HG03103 (cell line): ENCODE measurements at regions not wholly inside any gene's neighbourhood (a gene's known extent, or its start where the extent isn't known, plus 50 kb on each side); places are given as distances from the start of the nearest gene placed in this dataset.

ENCODE experiments used
- ATAC-seq: cut with Tn5 transposase; IDR thresholded peaks from one replicate; pipeline ENCODE4 v1.9.1; 2021; ENCODE audit warnings: low read depth; ENCODE audit not compliant: unreplicated experiment

DNA sequence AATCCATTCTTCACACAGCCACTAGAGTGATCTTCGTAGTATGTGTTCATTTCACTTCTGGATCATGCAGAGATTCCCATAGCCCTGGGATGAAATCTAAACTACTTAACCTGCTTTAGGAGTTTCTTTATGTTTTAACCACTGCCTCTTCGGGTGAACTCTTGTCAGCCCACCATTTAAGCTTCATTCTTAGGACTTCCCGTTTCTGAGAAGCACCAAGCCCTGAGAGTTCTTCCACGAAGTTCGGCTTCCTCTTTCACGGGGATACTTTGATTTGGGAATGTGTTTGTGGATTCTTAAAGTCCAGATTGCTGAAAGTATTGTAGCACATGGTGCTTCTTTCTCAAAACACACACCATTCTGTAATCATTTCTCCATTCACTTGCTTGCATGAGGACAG is 205.0 kb downstream of the UBE2E3 start:
- ATAC-seq = no peak

DNA sequence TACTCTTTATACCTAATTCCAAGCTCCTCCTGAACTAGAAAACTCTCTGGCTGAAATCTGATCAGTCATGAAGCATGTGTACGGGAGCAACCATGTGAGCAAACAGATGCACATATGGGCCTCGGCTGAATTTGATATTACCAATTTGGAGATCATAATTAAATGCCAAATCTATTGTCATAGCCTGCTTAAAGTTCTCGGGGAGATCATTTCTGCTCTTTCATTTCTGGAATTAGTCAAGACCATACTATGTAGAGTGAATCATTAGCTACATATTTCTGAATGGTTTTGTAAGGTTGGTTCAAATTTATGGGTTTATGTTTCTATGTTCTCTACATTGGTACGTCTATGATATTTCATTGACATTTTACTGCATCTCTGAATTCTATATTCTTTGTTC is 205.5 kb downstream of the UBE2E3 start:
- no peak for ATAC-seq

DNA sequence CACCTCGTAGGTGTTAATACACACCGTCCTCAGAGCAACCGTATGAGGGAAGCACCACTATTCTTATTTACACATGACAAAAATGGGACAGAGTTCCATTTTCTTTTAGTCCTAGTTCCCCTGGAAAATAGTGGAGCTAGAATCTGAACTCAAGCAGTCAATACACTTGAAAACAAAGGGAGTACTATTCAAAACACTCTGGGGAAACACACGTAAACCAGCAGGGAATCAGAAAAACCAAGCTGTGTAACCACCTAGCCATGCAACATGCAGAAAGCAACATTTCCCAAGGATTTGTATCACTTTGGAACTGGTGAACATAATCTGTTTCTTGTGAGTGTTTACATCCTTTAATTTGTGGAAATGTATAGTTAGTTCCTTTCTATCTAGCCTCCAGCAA is 208.2 kb downstream of the UBE2E3 start:
- ATAC-seq = no peak

DNA sequence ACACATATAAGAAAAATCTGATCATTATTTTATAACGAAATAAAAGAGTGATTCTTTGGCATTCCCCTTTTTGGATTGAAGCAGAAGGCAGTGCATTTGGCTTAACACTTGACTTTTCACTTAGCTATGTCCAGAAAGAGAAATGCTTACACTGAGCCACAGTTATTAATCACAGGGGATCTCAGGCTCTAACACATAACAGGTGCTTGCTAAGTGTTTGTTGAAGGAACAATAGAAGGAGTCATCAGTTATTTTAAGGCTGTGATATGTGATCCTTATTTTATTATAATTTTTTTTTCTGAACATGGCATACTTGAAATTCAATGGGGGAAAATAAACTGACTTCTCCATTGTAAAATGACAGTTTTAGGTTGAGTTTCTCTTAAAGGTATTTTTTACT is 209.5 kb downstream of the UBE2E3 start:
- no peak for ATAC-seq

DNA sequence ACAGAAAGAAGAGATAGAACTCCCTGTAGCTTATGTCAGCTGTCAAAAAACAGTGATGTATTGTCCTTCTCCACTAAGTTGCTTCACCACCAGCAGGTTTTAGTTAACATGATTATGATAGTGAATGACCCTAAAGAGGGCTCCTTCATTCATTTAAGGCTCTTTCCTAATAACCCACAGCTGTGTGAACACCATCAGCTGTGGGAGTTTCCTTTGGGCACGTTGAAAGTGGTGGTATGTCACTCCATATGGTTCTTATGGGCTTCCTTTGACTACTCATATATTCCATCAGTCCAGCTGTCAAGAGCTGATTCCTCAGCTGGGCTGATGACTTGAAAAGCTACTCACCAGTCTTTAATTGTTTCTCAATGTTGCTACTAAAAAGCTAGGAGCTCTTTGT is 210.3 kb downstream of the UBE2E3 start:
- no peak for ATAC-seq

DNA sequence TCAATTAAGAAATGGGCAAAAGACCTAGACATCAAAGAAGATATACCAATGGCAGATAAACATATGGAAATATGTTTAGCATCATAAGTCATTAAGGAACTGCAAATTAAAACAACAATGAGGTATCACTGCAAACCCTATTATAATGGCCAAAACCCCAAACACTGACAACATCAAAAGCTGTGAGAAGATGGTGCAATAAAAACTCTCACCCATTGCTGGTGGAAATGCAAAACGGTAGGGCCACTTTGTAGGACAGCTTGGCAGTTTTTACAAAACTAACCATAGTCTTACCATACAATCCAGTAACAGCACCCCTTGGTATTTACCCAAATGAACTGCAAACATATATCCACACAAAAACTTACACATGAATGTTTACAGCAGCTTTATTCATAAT is 213.1 kb downstream of the UBE2E3 start:
- no peak for ATAC-seq

DNA sequence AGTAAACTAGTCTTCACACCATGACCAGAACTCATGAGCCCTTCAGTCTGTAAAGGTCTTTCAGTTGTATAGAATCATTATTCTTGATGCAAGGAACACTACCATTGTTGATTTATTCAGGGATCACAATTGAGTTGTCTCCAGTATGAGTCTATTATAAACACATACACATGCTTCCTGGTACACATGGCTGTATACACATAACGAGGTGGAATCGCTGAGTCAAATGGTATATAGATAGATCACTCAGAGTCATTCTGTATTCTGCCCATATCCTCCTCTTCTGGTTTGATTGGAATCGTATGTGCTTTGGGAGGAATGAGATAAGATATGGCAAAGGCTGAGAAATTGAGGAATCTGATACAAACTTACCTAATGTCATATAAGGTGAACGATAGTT is 216.0 kb downstream of the UBE2E3 start:
- ATAC-seq = no peak

DNA sequence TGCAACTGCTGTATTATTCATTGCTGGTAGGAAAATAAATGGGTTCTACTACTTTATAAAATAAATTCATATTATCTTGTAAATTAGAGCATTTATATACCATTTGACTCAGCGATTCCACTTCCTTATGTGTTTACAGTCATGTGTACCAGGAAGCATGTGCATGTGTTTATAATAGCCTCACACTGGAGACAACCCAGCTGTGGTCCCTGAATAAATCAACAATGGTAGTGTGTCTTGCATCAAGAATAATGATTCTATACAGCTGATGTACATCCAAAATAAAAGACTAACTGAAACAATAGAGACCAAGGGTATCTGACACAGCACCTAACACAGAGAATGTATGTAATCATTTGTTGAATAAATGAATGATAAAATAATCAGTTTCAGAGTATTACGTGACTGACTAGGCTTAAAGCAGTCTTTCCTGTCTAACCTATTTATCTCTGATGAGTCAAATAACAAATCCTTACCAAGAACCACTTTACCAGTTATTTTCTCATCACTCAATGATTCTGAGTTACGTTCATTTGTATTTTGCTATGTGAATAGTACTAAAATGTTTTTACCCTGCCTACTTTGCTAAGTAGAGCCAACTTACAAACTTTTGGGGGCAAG is 216.8 kb downstream of the UBE2E3 start:
- no peak for ATAC-seq

DNA sequence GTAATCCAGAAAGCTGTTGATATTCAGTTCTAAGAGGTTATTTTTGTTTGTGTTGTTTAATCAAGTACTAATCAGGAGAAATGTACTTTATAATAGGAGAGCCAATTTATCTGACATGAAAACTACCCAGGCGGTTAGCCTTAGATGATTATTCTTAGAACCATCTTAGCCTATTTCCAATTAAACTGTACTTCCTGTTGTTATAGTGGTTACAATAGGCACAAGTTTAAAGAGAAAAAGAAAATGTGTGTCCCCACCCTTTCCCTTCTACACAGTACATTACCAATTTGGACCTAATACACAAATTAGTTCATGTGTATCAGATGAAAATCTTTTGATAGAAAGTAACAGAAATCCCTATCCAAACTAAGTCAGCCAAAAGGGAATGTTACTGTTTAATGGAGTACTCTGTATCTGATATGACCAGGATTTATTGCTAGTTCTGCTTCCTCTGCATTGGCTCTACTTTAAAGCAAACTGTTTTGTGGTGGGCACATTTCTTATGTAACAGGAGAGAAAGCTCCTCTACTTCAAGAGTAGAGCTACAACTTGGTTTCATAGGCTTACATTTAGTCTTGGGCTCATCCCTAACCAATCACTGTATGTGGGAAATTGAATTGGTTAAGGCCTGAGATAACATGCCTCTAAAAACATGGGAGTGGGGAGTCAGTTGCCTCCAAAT is 217.9 kb downstream of the UBE2E3 start:
- no peak for ATAC-seq

DNA sequence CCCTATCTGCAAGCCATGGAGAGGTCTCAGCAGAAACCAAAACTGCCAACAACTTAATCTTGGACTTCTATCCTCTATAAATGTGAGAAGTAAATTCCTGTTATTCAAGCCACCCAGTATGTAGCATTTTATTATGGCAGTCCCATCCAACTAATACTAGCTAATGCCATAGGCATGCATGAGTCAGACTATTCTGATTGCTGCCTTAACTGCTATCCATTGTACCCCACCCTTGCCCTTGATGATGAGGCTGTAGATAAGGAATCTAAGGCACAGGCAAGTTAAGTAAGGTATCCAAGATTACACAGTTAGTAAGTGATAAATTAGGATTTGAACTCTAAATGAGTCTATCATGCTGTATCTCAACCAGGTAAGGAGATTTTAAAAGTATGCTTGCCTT is 223.0 kb downstream of the UBE2E3 start:
- no peak for ATAC-seq

DNA sequence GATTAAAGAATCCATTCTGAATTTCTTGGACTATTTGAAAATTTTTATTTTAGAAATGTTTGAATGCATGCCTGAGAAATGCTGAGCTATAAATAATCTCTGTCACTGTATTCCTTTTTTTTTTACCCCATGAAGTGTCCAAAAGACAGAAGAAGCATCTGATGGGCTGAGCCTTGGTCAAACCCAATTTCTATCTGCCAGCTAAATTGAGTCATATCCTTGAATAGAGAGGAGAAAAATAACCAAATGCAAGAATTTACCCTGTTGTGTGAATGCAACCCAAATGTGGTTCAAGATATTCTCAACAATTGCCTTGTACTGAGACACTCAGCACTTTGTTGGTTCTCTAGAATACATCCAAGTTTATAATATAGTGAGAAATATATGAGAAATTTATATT is 223.5 kb downstream of the UBE2E3 start:
- no peak for ATAC-seq

DNA sequence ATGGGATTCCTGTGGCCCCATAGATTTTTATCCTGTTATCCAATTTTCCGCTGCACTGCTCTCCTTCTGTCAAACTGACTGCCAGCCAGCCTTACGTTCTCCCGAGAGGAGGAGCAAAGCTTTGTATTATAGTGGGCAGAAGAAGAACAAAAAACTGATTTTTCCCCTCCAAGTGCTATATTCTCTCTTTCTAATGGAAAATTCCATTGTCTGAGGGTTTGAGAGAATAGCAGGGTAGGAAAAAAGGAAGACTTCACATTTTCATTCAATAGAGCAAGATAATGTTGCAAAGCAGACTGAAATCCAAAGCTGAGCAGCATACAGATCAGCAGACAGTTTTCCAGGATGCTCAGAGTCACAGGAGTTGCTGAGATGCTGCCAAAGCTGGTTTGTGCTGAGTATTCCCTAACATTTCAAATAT is 238.0 kb downstream of the UBE2E3 start:
- ATAC-seq = no peak

DNA sequence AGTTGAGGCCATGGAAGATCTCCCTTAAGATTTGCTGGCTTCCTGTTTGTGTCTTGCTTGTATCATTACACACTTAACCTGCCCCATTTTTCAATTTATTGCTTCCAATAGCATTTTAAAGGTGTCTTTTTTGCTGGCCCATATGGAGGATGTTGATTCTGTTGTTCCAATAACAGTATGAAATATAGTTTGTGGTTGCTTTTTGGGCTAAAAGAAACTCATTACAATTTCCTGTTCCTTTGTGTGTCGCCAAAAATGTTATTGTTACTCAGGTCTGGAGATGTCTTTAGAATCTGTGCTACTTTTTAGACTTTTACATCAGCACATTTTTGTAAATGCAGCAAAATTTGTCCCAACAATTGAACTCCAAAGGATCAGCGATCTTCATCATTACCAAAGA is 234.0 kb upstream of the ITGA4 start:
- no peak for ATAC-seq

DNA sequence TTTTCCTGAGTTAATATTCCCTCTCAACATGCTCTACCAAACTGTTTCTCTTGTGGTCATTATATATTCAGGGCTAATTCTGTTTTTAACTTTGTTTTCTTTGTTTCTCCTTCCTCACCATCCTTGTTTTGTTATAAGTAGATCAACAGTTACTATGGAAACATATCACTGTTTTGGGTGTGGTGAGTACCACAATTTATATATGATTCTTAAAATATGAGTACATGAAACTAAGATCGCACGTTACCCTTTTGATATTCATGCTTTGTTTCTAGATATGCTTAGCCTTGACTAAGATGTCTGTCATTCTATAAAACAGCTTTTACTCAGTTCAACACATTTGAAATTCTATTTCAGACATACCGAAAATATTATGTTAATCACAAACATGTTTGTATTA is 232.3 kb upstream of the ITGA4 start:
- ATAC-seq = no peak

DNA sequence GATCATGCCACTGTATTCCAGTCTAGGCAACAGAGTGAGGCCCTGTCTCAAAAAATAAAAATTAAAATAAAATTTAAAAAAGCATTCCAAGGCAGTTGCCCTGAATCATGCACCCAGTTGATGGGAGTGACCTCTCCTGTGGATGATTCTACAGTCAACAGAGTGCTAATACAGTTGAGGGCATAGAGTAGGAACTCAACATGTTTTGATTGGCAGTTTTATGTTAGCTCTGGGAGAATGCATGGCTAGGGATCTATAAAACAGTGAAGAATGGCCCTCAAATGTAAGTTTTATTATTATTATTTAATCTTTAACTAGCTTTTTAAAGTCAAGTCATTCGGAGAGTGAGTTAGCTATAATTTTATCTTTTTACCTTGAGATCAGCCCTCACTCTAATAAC is 228.5 kb upstream of the ITGA4 start:
- ATAC-seq = no peak

DNA sequence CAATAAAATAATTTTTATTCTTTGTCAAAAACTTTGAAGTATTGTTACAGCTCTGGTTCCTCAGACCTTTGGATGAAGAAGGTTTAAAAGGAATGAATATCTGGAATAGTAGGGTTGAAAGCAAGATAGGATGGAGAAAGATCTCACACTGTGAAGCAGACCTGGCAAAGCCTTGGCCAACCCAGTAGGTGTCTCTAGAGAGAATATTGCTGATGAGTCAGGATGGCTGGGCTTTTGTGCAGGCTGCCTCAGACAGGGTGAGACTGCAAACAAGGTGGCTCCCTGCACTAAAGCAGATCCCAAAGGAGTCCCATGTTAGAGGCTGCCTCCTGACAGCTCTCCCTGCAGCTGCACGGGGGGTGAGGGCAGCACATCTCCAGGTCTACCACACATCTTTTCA is 226.0 kb upstream of the ITGA4 start:
- ATAC-seq = no peak

DNA sequence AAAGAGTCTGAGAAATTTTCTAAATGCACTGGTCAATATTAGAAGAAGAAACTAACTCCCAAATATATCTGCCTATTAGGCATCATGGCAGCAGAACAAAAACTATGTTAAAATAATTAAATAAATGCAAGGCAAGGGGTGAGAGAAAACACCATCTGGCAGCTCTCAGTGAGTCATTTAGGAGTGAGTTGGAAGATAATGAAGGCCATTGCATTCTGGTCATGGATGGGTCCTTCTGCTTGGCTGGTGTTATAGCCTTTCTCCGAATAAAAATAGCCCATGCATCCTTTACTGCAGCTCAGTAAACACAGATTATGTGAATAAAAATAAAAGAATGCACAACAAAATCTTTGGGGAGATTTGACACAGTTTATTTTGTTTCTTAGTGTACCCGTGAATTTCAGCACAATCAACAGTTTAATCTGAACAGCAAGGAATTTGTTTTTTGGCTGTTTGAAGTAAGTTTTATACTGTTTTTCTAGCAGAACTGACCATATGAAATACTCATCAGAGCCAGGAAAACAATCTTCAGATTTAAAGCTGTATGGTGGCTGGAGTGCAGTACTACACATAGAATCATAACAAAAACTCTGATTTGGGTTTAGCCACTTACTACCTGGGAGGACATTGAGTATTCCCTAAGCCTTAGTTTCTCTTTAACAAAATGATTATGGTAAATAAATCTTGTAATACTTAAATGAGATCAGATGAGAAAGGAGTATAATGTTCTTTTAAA is 225.1 kb upstream of the ITGA4 start:
- no peak for ATAC-seq

DNA sequence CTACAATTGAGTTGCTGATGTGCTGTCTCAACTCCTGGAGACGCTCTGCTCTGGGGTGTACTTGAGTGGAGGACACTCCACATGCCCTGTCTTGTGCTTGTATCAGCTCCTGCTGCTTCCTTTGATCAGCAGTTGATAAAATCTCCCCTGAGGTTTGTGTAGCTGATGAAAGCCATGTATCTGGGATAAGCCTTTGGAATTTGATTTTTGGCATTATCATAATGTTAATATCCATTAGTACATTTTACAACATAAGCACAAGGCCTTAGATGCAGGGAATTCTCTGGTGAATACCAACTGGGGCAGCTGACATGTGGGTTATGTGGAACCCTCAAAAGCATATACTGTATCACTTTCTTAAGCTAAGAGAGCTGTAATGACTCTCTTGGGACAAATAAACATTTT is 222.7 kb upstream of the ITGA4 start:
- ATAC-seq = no peak

DNA sequence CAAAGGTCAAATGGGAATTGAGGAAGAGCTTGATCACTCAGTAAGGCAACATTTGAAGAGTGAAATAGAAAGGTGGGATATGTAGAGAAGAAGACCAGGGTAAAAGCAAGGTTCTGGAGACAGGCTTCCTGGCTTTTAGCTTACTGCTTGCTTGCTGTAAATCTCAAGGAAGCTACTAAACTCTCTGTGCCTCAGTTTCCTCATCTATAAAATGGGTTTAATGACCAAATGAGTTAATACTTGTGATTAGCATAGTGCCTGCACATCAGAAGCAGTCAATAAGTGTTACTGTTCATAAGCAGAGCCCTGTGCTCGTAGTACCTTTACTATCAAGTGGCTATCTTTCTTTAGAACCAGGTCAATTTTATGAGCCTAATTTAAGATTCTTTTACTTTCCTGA is 222.2 kb upstream of the ITGA4 start:
- ATAC-seq = no peak

DNA sequence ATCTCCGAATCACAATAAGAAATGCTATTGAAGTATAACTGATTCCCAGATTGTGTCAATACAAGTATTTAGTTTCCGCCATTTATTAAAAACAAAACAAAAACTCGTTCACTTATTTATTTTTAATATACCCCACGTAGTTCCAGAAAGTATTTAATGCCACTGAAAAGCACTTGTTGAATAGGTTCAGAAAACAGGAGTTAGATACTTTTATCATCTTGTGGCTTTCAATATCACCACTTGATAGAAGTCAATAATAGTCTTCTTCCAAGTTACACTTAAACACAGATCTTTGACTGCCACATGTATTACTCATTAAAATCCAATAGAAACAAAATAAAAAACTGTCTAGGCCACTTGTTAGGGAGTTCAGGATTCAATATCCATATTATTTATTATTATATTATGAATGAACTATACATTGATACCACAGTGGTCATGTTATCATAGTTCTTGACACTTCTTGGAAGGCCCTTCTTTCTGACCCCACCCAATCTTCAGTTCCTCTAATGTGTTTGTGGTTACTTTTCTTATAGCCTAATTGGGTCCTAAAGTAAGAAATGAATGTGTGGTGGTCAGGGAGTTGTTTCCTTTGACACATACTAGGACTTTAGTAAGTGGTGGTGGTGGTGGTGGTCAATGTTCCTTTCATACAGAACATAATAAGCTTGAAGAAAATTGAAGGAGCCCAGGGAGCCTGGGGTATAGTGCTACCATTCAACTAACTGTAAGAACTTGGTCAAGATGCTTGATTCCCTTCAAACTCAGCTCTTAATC is 221.3 kb upstream of the ITGA4 start:
- ATAC-seq = peak; percentile 96

DNA sequence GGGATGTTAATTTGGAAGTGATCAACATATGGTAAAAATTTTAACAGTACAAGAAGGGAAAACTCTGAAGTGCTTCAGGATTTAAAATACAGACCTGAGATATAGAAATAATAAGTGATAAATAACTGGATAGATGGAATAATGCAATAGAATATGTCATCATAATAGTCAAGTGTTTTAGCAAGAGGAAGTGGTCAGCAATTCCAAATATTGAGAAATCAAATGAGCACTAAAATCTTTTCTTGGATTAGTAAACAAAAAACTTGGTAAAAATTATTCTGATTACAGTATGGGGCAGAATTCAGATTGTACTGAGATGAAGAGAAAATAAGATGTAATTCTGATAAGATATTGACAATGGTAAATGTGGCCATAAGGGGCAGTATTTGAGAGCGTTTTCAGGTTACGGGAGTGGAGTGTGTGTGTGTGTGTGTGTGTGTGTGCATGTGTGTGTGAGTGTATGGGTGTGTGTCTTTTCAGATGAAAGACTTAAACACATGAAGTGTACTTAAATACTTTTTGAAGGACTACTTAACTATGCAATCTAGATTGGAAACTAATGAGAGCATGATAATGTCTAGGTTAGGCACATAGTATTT is 217.9 kb upstream of the ITGA4 start:
- ATAC-seq = no peak
